ENCODE measurements at regions not wholly inside any gene's neighbourhood (a gene's known extent, or its start where the extent isn't known, plus 50 kb on each side); places are given as distances from the start of the nearest gene placed in this dataset.
A peak's percentile ranks its signal among the peaks of the same experiment; 100 is the strongest.

- no peak for ATAC-seq
Measured at GRCh38 chr11:131121426-131122333, 205.4 kb upstream of the SNX19 start.

- no peak for ATAC-seq
Measured at GRCh38 chr11:131122448-131122847, 206.2 kb upstream of the SNX19 start.

- no peak for ATAC-seq
Measured at GRCh38 chr11:131129474-131129873, 213.2 kb upstream of the SNX19 start.

GRCh38 chr11:131135611-131136010 is 219.3 kb upstream of the SNX19 start:
- no peak for ATAC-seq

- ATAC-seq = no peak
Measured at GRCh38 chr11:131136486-131136885, 220.2 kb upstream of the SNX19 start.

GRCh38 chr11:131137046-131137445 is 220.8 kb upstream of the SNX19 start:
- ATAC-seq = no peak

- no peak for ATAC-seq
Measured at GRCh38 chr11:131138731-131139130, 222.5 kb upstream of the SNX19 start.

- no peak for ATAC-seq
Measured at GRCh38 chr11:131145791-131146190, 224.6 kb upstream of the NTM start.

GRCh38 chr11:131146827-131147490 is 223.5 kb upstream of the NTM start:
- no peak for ATAC-seq

- no peak for ATAC-seq
Measured at GRCh38 chr11:131154351-131154750, 216.1 kb upstream of the NTM start.

- no peak for ATAC-seq
Measured at GRCh38 chr11:131157678-131158077, 212.7 kb upstream of the NTM start.

- ATAC-seq = no peak
Measured at GRCh38 chr11:131160846-131161245, 209.6 kb upstream of the NTM start.

GRCh38 chr11:131163613-131164012 is 206.8 kb upstream of the NTM start:
- no peak for ATAC-seq

GRCh38 chr11:131165036-131165435 is 205.4 kb upstream of the NTM start:
- ATAC-seq = no peak

- ATAC-seq = no peak
Measured at GRCh38 chr11:131168839-131169713, 201.3 kb upstream of the NTM start.

GRCh38 chr11:131172011-131172410 is 198.4 kb upstream of the NTM start:
- ATAC-seq = no peak

GRCh38 chr11:131178020-131178419 is 192.4 kb upstream of the NTM start:
- no peak for ATAC-seq

- no peak for ATAC-seq
Measured at GRCh38 chr11:131178596-131178995, 191.8 kb upstream of the NTM start.

- ATAC-seq = no peak
Measured at GRCh38 chr11:131179836-131180235, 190.6 kb upstream of the NTM start.

GRCh38 chr11:131185915-131186314 is 184.5 kb upstream of the NTM start:
- ATAC-seq = no peak

GRCh38 chr11:131186629-131187101 is 183.8 kb upstream of the NTM start:
- no peak for ATAC-seq

GRCh38 chr11:131190446-131190845 is 180.0 kb upstream of the NTM start:
- peak; percentile 84 for ATAC-seq

- ATAC-seq = no peak
Measured at GRCh38 chr11:131191606-131192005, 178.8 kb upstream of the NTM start.

Data from esophagus mucosa (tissue), 1 donor.